Subcutaneous abdominal adipose tissue (tissue), 5 donors: ENCODE measurements at regions not wholly inside any gene's neighbourhood (a gene's known extent, or its start where the extent isn't known, plus 50 kb on each side); places are given as distances from the start of the nearest gene placed in this dataset.

Source experiments
- H3K27ac ChIP-seq: one replicate; pipeline ENCODE4 v1.7.0; 2013; ENCODE audit warnings: low read depth, mild to moderate bottlenecking, inconsistent platforms, low read length, moderate library complexity
- H3K27me3 ChIP-seq, 5 donors: one replicate each; pipeline ENCODE4 v1.7.0; 2013; ENCODE audit warnings: low read length in 5 of 5, inconsistent platforms in 1 of 5; ENCODE audit not compliant: control insufficient read depth in 5 of 5, insufficient read depth in 4 of 5
- H3K36me3 ChIP-seq, 5 donors: one replicate each; pipeline ENCODE4 v1.7.0; 2013; ENCODE audit warnings: low read length in 5 of 5; ENCODE audit not compliant: control insufficient read depth in 5 of 5, insufficient read depth in 5 of 5
- H3K4me1 ChIP-seq, 5 donors: one replicate each; pipeline ENCODE4 v1.7.0; 2013; ENCODE audit warnings: low read length in 5 of 5, mild to moderate bottlenecking in 3 of 5, moderate library complexity in 1 of 5; ENCODE audit not compliant: control insufficient read depth in 5 of 5, insufficient read depth in 5 of 5
- H3K4me3 ChIP-seq, 5 donors: one replicate each; pipeline ENCODE4 v1.7.0; 2013; ENCODE audit warnings: low read length in 5 of 5, low read depth in 1 of 5
- H3K9ac ChIP-seq, 5 donors: one replicate each; pipeline ENCODE4 v1.7.0; 2013; ENCODE audit warnings: low read length in 5 of 5, mild to moderate bottlenecking in 4 of 5, moderate library complexity in 3 of 5
- H3K9me3 ChIP-seq, 5 donors: one replicate each; pipeline ENCODE4 v1.7.0; 2013; ENCODE audit warnings: low read length in 5 of 5; ENCODE audit not compliant: control insufficient read depth in 5 of 5
- donor health status: healthy.
- donor health status: healthy.
- donor health status: healthy.
- donor health status: healthy.
- donor health status: healthy.

DNA sequence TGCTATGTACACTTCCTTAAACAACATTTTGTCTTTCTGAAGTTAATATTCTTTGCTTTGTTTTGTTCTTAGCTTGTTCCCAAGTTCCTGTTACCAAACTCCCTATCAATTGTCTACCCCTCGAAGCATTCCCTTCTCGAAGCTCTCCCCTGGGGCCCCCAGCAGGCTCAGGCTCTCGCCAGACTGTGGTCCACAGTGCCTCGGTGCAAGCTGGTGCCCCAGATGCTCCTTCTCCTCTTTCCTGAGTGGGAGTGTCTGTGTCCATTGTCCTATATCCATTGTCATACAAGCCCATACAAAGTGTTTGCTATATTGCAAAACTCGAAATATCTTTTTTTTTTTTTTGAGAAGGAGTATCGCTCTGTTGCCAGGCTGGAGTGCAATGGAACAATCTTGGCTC is 51.7 kb upstream of the RTL6 start:
- H3K27me3 ChIP-seq: peaks cover 3 to 17% (median 8%) of the 10 kb centered on the region in 5 donors

DNA sequence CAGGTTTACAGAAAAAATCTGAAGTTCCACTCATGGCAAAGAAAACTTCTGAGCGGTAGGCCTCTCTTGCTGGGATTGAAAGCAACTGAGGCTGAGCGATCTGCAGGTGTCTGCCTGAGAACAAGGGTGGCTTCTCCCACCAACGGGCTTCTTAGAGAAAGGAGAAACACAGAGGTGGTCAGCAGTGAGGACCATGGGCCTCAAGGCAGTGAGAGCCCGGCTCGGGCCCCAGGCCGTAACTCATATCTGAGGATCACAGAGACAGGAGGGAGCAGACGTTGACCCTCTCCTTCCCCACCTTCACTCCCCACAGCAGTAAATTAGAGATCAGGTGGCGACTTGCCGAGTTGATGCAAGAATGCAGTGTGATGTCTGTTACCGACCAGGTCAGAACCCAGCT is 50.9 kb upstream of the RTL6 start:
- no peak overlapping the region for H3K4me3 ChIP-seq
- H3K36me3 ChIP-seq: no peaks in the 10 kb centered on the region
- no peak overlapping the region for H3K9ac ChIP-seq
- peaks cover 3 to 11% (median 8%) of the 10 kb centered on the region in 5 donors for H3K4me1 ChIP-seq
- H3K9me3 ChIP-seq: no peaks in the 10 kb centered on the region
- peaks cover 8 to 19% (median 12%) of the 10 kb centered on the region in 5 donors for H3K27me3 ChIP-seq
- no peak overlapping the region for H3K27ac ChIP-seq

More for the DNA sequence above, 51.7 kb upstream of the RTL6 start:
- no peak overlapping the region for H3K27ac ChIP-seq
- no peak overlapping the region for H3K4me3 ChIP-seq
- no peak overlapping the region for H3K9ac ChIP-seq
- H3K4me1 ChIP-seq: peaks cover 3 to 10% (median 8%) of the 10 kb centered on the region in 5 donors
- H3K9me3 ChIP-seq: no peaks in the 10 kb centered on the region
- H3K36me3 ChIP-seq: no peaks in the 10 kb centered on the region
